ENCODE measurements at regions not wholly inside any gene's neighbourhood (a gene's known extent, or its start where the extent isn't known, plus 50 kb on each side); places are given as distances from the start of the nearest gene placed in this dataset.

GRCh38 chr14:27553790-27554189 is 956.0 kb upstream of the NOVA1 start:
- TF ChIP-seq CTCF (IDR thresholded peaks at IDR 0.05; ENCODE audit: insufficient read depth, low read length, poor library complexity, severe bottlenecking) = no peak
- TF ChIP-seq EZH2phosphoT487 (conservative IDR thresholded peaks at IDR 0.05; ENCODE audit: low read length) = no peak

Measured in SU-DHL-6 (cell line).